Pancreas (tissue), 10 donors: ENCODE measurements at regions not wholly inside any gene's neighbourhood (a gene's known extent, or its start where the extent isn't known, plus 50 kb on each side); places are given as distances from the start of the nearest gene placed in this dataset.

ENCODE experiments used
- ATAC-seq, 4 donors: fragments of 200-7000 bp; cut with Tn5 transposase; one replicate each; pipeline versions ENCODE4 v1.8.0 to v1.9.1; 2020; ENCODE audit warnings: mild to moderate bottlenecking in 4 of 4, moderate library complexity in 4 of 4
- DNase-seq, 6 donors: peaks; one replicate each; pipeline ENCODE4 v3.0.0-alpha.2; 2020
- FAIRE-seq: peaks from 2 replicates; lab custom pipeline; 2012; peaks lifted over from hg19 to GRCh38; lab: Jason Lieb, UNC
- H3K27ac ChIP-seq, 4 donors: fragments of 200-600 bp; sonication (generic); 1 replicate in 3 of 4; 2 replicates in 1 of 4; pipeline versions ENCODE4 v1.5.0 to v1.8.0; 2020
- H3K27me3 ChIP-seq, 4 donors: fragments of 200-600 bp; one replicate each; pipeline ENCODE4 v1.8.0; 2021
- H3K36me3 ChIP-seq, 3 donors: fragments of 200-600 bp; sonication (generic) in 1 of 3; one replicate each; pipeline versions ENCODE4 v1.5.0 to v1.8.0; 2020 to 2021
- H3K4me1 ChIP-seq, 3 donors: fragments of 200-600 bp; one replicate each; pipeline ENCODE4 v1.8.0; 2021
- H3K4me3 ChIP-seq, 4 donors: fragments of 200-600 bp; sonication (generic) in 2 of 4; one replicate each; pipeline versions ENCODE4 v1.5.0 to v1.8.0; 2020 to 2021
- H3K9me3 ChIP-seq, 4 donors: fragments of 200-600 bp; one replicate each; pipeline ENCODE4 v1.8.0; 2021
- CTCF ChIP-seq, 4 donors: fragments of 200-600 bp; sonication (generic) in 3 of 4; IDR thresholded peaks; one replicate each; pipeline versions ENCODE4 v1.5.0 to v1.8.0; 2021; ENCODE audit warnings: antibody characterized with exemption in 4 of 4
- WGBS, 2 donors: extraction: QIAGEN DNeasy Blood & Tissue Kit; methylation state at CpG; one replicate each; pipeline ENCODE4 v1.1.7; 2013; 5-methylcytosine and 5-hydroxymethylcytosine counted together
- intact Hi-C, 3 donors: fragments of 100-400 bp; cut with DNase I; formaldehyde crosslinking; loops; one replicate each; pipeline versions ENCODE4 v1.11.1 to v1.14.2; 2022
- donor health status: healthy with polysubstance abuse.
- donor health status: DM: no; HTN: no; CAD: no; lungs with moderate emphysema.
- donor health status: DM: no; HTN: no; CAD: no.
- donor health status: control.
- donor health status: control.
- donor health status: Bipolar disorder and iron deficiency.
- donor health status: DM: yes; HTN: yes; CAD: no.
- donor health status: DM: no; HTN: no; CAD: no.
- donor health status: DM: no; HTN: no; CAD: no.
- donor health status: DM: yes; HTN: yes; CAD: no.

- H3K4me1 ChIP-seq: no peaks in the 10 kb centered on the region
- 70 to 84% methylated on average over 1 of the region's 1 CpG for WGBS, 2 donors
- ATAC-seq (peak in 1 of 4 donors; percentile 28), DNase-seq (no peak), FAIRE-seq (no peak)
- TF ChIP-seq CTCF (IDR thresholded peaks at IDR 0.05): no peak
- intact Hi-C loops: no loop called here
- H3K27me3 ChIP-seq: no peaks in the 10 kb centered on the region
- no peak overlapping the region for H3K4me3 ChIP-seq
- H3K36me3 ChIP-seq: no peaks in the 10 kb centered on the region
- no peak overlapping the region for H3K27ac ChIP-seq
- H3K9me3 ChIP-seq: no peaks in the 10 kb centered on the region
Observed at GRCh38 chr21:16573578-16573977, 843.8 kb downstream of the USP25 start.

DNA sequence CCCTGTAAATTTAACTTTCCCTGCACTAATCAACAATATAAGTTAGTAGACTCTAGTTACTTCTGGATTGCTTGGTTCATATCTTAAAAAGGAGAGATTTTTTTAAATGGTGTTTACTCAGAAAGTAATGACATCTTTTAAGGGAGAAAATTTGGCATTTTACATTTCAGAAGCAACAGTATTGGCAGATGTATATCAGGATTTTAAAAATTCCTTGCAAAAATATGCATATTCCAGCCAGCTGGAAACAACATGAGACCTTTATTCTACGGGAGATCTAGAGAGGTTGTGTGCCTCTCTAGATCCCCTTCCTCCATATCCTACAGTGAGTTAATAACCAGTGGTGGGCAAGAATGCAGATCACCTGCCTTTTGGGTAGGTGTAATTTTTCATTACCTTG, 848.2 kb downstream of the USP25 start:
- Histone ChIP-seq H3K27ac (no peak overlapping the region), H3K27me3 (no peaks in the 10 kb centered on the region), H3K9me3 (no peaks in the 10 kb centered on the region), H3K36me3 (no peaks in the 10 kb centered on the region), H3K4me1 (no peaks in the 10 kb centered on the region), H3K4me3 (no peak overlapping the region)
- DNase-seq (no peak), FAIRE-seq (no peak), ATAC-seq (no peak)
- TF ChIP-seq CTCF (IDR thresholded peaks at IDR 0.05): no peak
- intact Hi-C loops: no loop called here
- WGBS, 2 donors: 84 to 86% methylated on average over 1 of the region's 1 CpG

DNA sequence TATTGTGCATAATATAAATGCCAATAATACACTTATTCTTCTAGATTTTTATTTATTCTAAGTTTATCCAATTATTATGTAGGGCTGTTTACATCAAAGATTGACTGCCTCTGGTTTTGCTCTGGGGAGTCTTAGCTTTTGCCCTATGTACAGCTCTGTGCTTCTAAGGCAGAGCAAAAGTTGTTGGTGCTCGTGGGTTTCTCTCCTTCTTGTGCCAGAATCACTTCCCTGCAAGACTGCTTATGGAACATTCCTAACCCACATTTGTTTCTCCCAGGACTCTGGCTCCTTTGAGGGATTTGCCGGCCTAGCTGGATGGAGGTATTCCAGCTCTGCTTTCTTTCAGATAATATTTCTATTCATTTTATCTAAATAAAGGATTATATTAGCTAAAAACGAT, 849.1 kb downstream of the USP25 start:
- no peaks in the 10 kb centered on the region for H3K36me3 ChIP-seq
- ATAC-seq (no peak), DNase-seq (no peak), FAIRE-seq (no peak)
- 38 to 46% methylated on average over 3 of the region's 3 CpGs for WGBS, 2 donors
- no peaks in the 10 kb centered on the region for H3K27me3 ChIP-seq
- no peaks in the 10 kb centered on the region for H3K9me3 ChIP-seq
- no peak for TF ChIP-seq CTCF (IDR thresholded peaks at IDR 0.05)
- intact Hi-C loops: no loop called here
- no peak overlapping the region for H3K4me3 ChIP-seq
- H3K4me1 ChIP-seq: no peaks in the 10 kb centered on the region
- no peak overlapping the region for H3K27ac ChIP-seq

- H3K27me3 ChIP-seq: no peaks in the 10 kb centered on the region
- ATAC-seq: peak in 3 of 4 donors; percentile 45 to 58 (median 49)
- no peak for DNase-seq
- H3K4me1 ChIP-seq: no peaks in the 10 kb centered on the region
- intact Hi-C loops: no loop called here
- no peaks in the 10 kb centered on the region for H3K36me3 ChIP-seq
- H3K27ac ChIP-seq: no peak overlapping the region
- no peak for TF ChIP-seq CTCF (IDR thresholded peaks at IDR 0.05)
- no peaks in the 10 kb centered on the region for H3K9me3 ChIP-seq
- WGBS, 2 donors: 17 to 19% methylated on average over 3 of the region's 3 CpGs
- H3K4me3 ChIP-seq: no peak overlapping the region
- FAIRE-seq: no peak
Observed at GRCh38 chr21:16579538-16579937, 849.8 kb downstream of the USP25 start.

- FAIRE-seq: no peak
- DNase-seq: no peak
- no peak for ATAC-seq
- no peak overlapping the region for H3K27ac ChIP-seq
- no peak overlapping the region for H3K4me3 ChIP-seq
- no peaks in the 10 kb centered on the region for H3K36me3 ChIP-seq
- whole genome bisulfite sequencing, 2 donors: 93 to 100% methylated on average over 2 of the region's 2 CpGs
- no peaks in the 10 kb centered on the region for H3K9me3 ChIP-seq
- intact Hi-C loops: no loop called here
- H3K27me3 ChIP-seq: no peaks in the 10 kb centered on the region
- H3K4me1 ChIP-seq: no peaks in the 10 kb centered on the region
- TF ChIP-seq CTCF (IDR thresholded peaks at IDR 0.05): no peak
Observed at GRCh38 chr21:16580661-16581060, 850.9 kb downstream of the USP25 start.
